HG02759 (cell line): ENCODE measurements at regions not wholly inside any gene's neighbourhood (a gene's known extent, or its start where the extent isn't known, plus 50 kb on each side); places are given as distances from the start of the nearest gene placed in this dataset.
"Not testable (repeated sequence)": the region's sequence is repeated elsewhere in the genome, so short reads cannot be mapped to it uniquely, and the experiment has no call there.

ENCODE experiments used
- ATAC-seq: cut with Tn5 transposase; IDR thresholded peaks from one replicate; pipeline ENCODE4 v1.9.1; 2021; ENCODE audit warnings: mild to moderate bottlenecking, moderate library complexity; ENCODE audit not compliant: unreplicated experiment

- no peak for ATAC-seq
These were observed 78.7 kb upstream of the PPP2R2D start for GRCh38 chr10:131822013-131822691.

- ATAC-seq: no peak
These were observed 78.0 kb upstream of the PPP2R2D start for GRCh38 chr10:131822692-131823245.

- ATAC-seq: not testable (repeated sequence)
These were observed 77.2 kb upstream of the PPP2R2D start for GRCh38 chr10:131823601-131824099.

- no peak for ATAC-seq
These were observed 76.2 kb upstream of the PPP2R2D start for GRCh38 chr10:131824371-131825149.

GRCh38 chr10:131825150-131825848, 75.5 kb upstream of the PPP2R2D start:
- ATAC-seq: no peak

GRCh38 chr10:131825960-131826650, 74.7 kb upstream of the PPP2R2D start:
- ATAC-seq: no peak

- no peak for ATAC-seq
These were observed 71.5 kb upstream of the PPP2R2D start for GRCh38 chr10:131829156-131829930.

GRCh38 chr10:131830446-131831130, 70.2 kb upstream of the PPP2R2D start:
- no peak for ATAC-seq

- no peak for ATAC-seq
These were observed 69.2 kb upstream of the PPP2R2D start for GRCh38 chr10:131831561-131831960.

GRCh38 chr10:131832056-131832685, 68.6 kb upstream of the PPP2R2D start:
- ATAC-seq: no peak

- ATAC-seq: no peak
These were observed 67.8 kb upstream of the PPP2R2D start for GRCh38 chr10:131833013-131833412.

- ATAC-seq: no peak
These were observed 67.2 kb upstream of the PPP2R2D start for GRCh38 chr10:131833446-131834080.

GRCh38 chr10:131834152-131834810, 66.5 kb upstream of the PPP2R2D start:
- ATAC-seq: no peak

- ATAC-seq: no peak
These were observed 61.7 kb upstream of the PPP2R2D start for GRCh38 chr10:131838966-131839742.

GRCh38 chr10:131839880-131840787, 60.7 kb upstream of the PPP2R2D start:
- not testable (repeated sequence) for ATAC-seq

- no peak for ATAC-seq
These were observed 60.1 kb upstream of the PPP2R2D start for GRCh38 chr10:131840788-131841118.
